ENCODE measurements at regions not wholly inside any gene's neighbourhood (a gene's known extent, or its start where the extent isn't known, plus 50 kb on each side); places are given as distances from the start of the nearest gene placed in this dataset.

- Histone ChIP-seq H3K27ac (no peak overlapping the region), H3K4me3 (no peak overlapping the region), H3K27me3 (no peaks in the 10 kb centered on the region), H3K4me1 (no peaks in the 10 kb centered on the region), H3K9me3 (no peaks in the 10 kb centered on the region), H3K36me3 (no peaks in the 10 kb centered on the region)
- no peak for TF ChIP-seq EP300 (IDR thresholded peaks at IDR 0.05)
- TF ChIP-seq POLR2A (IDR thresholded peaks at IDR 0.05): no peak
- TF ChIP-seq, protein P1, sequence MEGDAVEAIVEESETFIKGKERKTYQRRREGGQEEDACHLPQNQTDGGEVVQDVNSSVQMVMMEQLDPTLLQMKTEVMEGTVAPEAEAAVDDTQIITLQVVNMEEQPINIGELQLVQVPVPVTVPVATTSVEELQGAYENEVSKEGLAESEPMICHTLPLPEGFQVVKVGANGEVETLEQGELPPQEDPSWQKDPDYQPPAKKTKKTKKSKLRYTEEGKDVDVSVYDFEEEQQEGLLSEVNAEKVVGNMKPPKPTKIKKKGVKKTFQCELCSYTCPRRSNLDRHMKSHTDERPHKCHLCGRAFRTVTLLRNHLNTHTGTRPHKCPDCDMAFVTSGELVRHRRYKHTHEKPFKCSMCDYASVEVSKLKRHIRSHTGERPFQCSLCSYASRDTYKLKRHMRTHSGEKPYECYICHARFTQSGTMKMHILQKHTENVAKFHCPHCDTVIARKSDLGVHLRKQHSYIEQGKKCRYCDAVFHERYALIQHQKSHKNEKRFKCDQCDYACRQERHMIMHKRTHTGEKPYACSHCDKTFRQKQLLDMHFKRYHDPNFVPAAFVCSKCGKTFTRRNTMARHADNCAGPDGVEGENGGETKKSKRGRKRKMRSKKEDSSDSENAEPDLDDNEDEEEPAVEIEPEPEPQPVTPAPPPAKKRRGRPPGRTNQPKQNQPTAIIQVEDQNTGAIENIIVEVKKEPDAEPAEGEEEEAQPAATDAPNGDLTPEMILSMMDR (IDR thresholded peaks at IDR 0.05): no peak
- no peak for TF ChIP-seq POLR2AphosphoS5 (IDR thresholded peaks at IDR 0.05)
- DNase-seq: no peak
- intact Hi-C loops (cut with DNase I; ENCODE audit: low total_unique reads): no loop called here
- 80 to 89% (median 81%) methylated on average over 6 of the region's 6 CpGs for WGBS, 5 donors
Observed at GRCh38 chr15:29433507-29434248, 164.1 kb upstream of the NSMCE3 start.

DNA sequence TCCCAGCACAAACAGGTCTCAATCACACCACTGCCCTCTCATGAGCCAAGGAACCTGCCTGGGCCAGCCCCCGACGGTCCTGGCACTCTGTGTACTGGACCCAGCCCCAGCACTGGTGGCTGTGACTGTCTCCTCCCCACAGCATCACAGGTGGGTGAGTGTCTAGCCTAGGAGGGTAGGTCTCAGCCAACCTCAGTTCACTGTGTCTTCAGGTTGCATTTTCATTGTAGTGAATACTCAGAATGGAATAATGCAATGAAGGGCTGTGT, 163.4 kb upstream of the NSMCE3 start:
- intact Hi-C loops (cut with DNase I; ENCODE audit: low total_unique reads): no loop called here

GRCh38 chr15:29432191-29433049, 162.8 kb upstream of the NSMCE3 start:
- H3K36me3 ChIP-seq: no peaks in the 10 kb centered on the region
- WGBS, 5 donors: 82 to 89% (median 86%) methylated on average over 11 of the region's 11 CpGs
- H3K4me1 ChIP-seq: no peaks in the 10 kb centered on the region
- TF ChIP-seq EP300 (IDR thresholded peaks at IDR 0.05) (no peak), POLR2AphosphoS5 (IDR thresholded peaks at IDR 0.05) (no peak), POLR2A (IDR thresholded peaks at IDR 0.05) (no peak)
- TF ChIP-seq, protein P1 (IDR thresholded peaks at IDR 0.05): no peak
- no peak for DNase-seq
- no peaks in the 10 kb centered on the region for H3K27me3 ChIP-seq
- no peak overlapping the region for H3K4me3 ChIP-seq
- intact Hi-C loops (cut with DNase I; ENCODE audit: low total_unique reads): no loop called here
- H3K27ac ChIP-seq: no peak overlapping the region
- no peaks in the 10 kb centered on the region for H3K9me3 ChIP-seq

More for the DNA sequence above, 163.4 kb upstream of the NSMCE3 start:
- Histone ChIP-seq H3K27ac (no peak overlapping the region), H3K36me3 (no peaks in the 10 kb centered on the region), H3K27me3 (no peaks in the 10 kb centered on the region), H3K4me3 (no peak overlapping the region), H3K4me1 (no peaks in the 10 kb centered on the region), H3K9me3 (no peaks in the 10 kb centered on the region)
- 74 to 95% (median 85%) methylated on average over 2 of the region's 2 CpGs for WGBS, 5 donors
- DNase-seq: no peak
- TF ChIP-seq POLR2A (IDR thresholded peaks at IDR 0.05) (no peak), EP300 (IDR thresholded peaks at IDR 0.05) (no peak), POLR2AphosphoS5 (IDR thresholded peaks at IDR 0.05) (no peak)
- TF ChIP-seq, protein P1 (IDR thresholded peaks at IDR 0.05): no peak

DNA sequence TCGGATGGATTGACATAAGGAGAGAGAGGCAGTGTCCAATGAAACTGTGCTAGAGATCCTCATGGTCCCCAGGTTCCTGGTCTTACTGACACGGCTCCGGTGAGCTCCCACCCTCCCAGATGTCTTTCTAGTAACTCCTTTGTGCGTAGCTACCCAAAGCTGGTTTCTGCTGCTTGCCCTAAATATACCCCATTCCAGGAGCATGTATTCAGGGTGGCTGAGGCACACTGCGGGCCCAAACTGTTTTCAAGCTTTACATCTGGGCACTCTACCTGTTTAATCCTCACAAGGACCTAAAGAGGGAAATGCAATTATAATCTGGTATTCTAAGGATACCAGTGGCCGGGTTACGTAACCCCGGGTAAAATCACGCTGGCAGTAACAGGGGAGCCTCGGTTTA, 161.2 kb upstream of the NSMCE3 start:
- TF ChIP-seq POLR2A (IDR thresholded peaks at IDR 0.05) (no peak), EP300 (IDR thresholded peaks at IDR 0.05) (no peak), POLR2AphosphoS5 (IDR thresholded peaks at IDR 0.05) (no peak)
- TF ChIP-seq, protein P1 (IDR thresholded peaks at IDR 0.05): no peak
- Histone ChIP-seq H3K27ac (no peak overlapping the region), H3K27me3 (no peaks in the 10 kb centered on the region), H3K4me1 (no peaks in the 10 kb centered on the region), H3K4me3 (no peak overlapping the region), H3K9me3 (peaks cover 0 to 4% (median 0%) of the 10 kb centered on the region in 4 donors), H3K36me3 (no peaks in the 10 kb centered on the region)
- no peak for DNase-seq
- 84 to 91% (median 90%) methylated on average over 10 of the region's 10 CpGs for WGBS, 5 donors
- intact Hi-C loops (cut with DNase I; ENCODE audit: low total_unique reads): no loop called here

Data from stomach (tissue), 8 donors.